Fibroblast of the aortic adventitia (primary cell): ENCODE measurements at regions not wholly inside any gene's neighbourhood (a gene's known extent, or its start where the extent isn't known, plus 50 kb on each side); places are given as distances from the start of the nearest gene placed in this dataset.
A peak's percentile ranks its signal among the peaks of the same experiment; 100 is the strongest.

ENCODE experiments used
- DNase-seq: peaks from one replicate; pipeline ENCODE4 v3.0.0-alpha.2; 2010; ENCODE audit warnings: low read depth
- H3K4me3 ChIP-seq: 2 replicates; pipeline ENCODE4 v1.5.1; 2011; ENCODE audit warnings: low read depth, mild to moderate bottlenecking, control low read depth, low read length, moderate library complexity
- TF ChIP-seq, protein P1 (sequence below): IDR thresholded peaks from 2 replicates; pipeline ENCODE4 v1.5.1; 2011; ENCODE audit warnings: mild to moderate bottlenecking, low read length, control low read depth, inconsistent platforms; ENCODE audit not compliant: insufficient read depth

DNA sequence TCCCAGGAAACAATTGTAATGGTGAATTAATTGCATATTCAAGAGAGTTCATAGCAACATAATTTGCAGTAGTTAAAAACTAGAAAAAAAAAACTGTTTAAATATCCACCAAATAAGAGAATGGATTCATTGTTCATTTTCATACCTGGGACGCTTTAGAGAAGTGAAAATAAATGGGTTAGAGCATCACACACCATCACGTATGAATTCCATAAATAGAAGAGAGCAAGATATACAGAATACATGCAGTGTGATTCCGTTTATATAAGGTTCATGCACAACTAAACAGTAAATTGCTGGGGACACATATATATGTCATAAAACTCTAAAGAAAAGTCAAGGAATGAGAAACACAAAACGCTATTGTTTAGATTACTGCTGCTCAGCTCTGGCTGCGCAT, 577.0 kb upstream of the KCNMB2 start:
- no peak for DNase-seq
- no peak overlapping the region for H3K4me3 ChIP-seq
- TF ChIP-seq, protein P1, sequence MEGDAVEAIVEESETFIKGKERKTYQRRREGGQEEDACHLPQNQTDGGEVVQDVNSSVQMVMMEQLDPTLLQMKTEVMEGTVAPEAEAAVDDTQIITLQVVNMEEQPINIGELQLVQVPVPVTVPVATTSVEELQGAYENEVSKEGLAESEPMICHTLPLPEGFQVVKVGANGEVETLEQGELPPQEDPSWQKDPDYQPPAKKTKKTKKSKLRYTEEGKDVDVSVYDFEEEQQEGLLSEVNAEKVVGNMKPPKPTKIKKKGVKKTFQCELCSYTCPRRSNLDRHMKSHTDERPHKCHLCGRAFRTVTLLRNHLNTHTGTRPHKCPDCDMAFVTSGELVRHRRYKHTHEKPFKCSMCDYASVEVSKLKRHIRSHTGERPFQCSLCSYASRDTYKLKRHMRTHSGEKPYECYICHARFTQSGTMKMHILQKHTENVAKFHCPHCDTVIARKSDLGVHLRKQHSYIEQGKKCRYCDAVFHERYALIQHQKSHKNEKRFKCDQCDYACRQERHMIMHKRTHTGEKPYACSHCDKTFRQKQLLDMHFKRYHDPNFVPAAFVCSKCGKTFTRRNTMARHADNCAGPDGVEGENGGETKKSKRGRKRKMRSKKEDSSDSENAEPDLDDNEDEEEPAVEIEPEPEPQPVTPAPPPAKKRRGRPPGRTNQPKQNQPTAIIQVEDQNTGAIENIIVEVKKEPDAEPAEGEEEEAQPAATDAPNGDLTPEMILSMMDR, result no peak

DNA sequence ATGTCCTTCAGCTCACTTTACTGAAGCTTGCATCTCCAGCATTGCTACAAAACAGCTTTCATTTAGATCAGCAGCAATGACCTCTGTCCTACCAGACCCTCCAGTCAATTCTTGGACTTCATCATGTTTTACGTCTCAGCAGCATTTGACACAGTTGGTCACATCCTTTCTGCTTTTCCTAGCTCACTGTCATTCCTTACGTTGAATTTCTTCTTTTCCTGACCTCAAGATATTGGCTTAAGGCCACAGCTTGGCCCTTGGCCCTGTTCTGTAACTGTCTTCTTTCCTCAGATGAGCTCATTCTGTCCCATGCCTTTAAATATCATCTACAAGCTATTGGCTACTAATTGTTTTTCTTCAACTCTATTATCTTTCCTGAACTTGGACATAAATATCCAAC, 576.2 kb upstream of the KCNMB2 start:
- peak; percentile 27 for DNase-seq
- TF ChIP-seq, protein P1, result no peak
- no peak overlapping the region for H3K4me3 ChIP-seq

DNA sequence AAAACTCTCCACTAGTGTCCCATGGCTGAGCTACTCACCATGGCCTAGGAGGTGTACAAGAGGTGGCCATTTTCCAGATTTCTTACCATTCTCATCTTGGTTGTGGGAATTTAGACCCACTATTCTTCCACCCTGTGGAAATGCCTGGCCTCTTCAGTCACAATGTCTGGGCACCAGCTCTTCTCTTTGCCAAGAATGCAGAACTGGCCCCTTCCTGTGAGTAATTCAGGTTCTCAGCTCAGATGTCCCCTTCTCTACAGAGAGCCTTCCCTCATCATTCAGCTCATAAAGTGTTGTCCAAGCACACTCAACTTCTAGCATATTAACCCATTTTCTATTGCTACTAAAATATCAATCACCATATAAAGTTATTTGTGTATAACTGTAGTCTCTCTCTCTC, 575.5 kb upstream of the KCNMB2 start:
- H3K4me3 ChIP-seq, result no peak overlapping the region
- no peak for DNase-seq
- TF ChIP-seq, protein P1, result no peak

DNA sequence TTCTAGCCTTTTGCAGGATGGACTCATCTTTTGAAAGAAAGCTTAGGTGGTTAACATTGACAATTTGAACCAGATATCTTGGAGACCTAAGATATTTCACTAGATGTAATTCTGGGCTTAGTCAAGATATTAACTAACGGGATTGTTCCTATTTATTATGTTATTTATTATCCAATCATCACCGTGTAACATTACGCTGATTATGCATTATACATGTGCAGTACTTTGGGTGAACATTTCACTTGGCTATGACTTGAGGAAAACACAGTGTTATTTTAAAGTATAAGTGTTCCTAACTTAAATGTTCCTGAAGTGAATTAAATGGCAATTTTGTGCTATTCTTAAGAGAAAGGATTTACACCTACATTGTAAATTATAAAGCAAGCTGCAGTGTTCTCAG, 574.5 kb upstream of the KCNMB2 start:
- H3K4me3 ChIP-seq, result no peak overlapping the region
- TF ChIP-seq, protein P1, result no peak
- no peak for DNase-seq

DNA sequence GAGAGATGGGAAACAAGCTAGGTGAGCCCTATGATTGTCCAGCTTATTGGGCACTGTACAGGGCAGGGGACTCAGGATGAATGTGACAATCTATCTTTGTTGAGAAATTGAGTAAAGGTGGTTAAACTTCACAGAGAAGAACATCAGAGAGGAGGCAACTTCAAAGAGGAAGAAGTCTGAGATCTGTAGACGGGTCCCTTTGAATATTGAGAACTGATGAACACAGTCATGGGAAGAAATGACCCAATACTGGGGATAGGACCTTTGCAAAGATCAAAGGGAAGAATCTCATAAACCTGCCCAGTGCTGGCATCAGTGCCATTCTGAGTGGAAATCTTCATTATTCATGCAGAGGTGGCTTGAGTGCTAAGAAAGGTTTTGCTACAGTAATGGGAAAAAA, 569.7 kb upstream of the KCNMB2 start:
- TF ChIP-seq, protein P1, result no peak
- H3K4me3 ChIP-seq, result no peak overlapping the region
- no peak for DNase-seq

DNA sequence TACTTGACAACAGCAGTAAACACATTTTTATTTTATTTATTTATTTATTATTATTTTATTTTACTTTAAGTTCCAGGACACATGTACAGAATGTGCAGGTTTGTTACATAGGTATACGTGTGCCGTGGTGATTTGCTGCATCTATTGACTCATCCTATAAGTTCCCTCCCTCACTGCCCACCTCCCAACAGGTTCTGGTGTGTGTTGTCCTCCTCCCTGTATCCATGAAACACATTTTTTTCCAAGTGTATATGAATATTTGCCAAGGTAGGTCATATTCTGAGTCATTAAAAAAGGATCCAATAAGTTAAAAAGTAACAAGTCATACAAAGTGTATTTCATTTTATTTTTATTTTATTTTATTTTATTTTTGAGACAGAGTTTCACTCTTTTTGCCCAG, 567.3 kb upstream of the KCNMB2 start:
- no peak overlapping the region for H3K4me3 ChIP-seq
- no peak for DNase-seq
- TF ChIP-seq, protein P1, result no peak

DNA sequence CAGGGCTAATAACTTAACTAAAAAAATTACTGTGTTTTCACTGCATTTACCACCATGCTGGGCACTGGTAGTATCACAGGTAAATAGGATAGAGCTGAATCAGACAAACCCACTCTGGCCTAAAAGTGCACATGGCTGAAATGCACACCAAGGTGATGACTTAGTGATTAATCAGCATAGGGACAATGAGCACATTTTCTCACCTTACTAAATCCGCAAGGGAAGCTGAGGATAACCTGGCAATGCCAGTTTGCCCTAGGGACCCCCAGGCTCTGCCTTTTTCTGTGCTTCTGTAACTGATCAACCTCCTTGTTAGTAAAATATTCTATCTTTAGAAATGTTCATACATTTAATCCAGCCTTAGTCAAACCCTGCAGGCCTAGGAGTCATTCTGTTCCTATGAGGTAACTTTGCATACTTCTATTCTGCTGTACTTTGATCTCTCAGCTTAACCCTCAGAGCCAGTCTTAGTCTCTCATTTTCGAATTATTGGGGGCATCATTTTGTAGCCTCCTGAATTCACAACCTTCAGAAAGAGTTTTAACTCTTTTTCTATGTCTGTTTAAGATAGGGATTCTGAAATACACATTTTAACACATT, 562.9 kb upstream of the KCNMB2 start:
- peak; percentile 25 for DNase-seq

More for the DNA sequence above, 562.9 kb upstream of the KCNMB2 start:
- no peak overlapping the region for H3K4me3 ChIP-seq
- TF ChIP-seq, protein P1, result no peak
